ENCODE measurements at regions not wholly inside any gene's neighbourhood (a gene's known extent, or its start where the extent isn't known, plus 50 kb on each side); places are given as distances from the start of the nearest gene placed in this dataset.
"Not testable (repeated sequence)": the region's sequence is repeated elsewhere in the genome, so short reads cannot be mapped to it uniquely, and the experiment has no call there.

DNA sequence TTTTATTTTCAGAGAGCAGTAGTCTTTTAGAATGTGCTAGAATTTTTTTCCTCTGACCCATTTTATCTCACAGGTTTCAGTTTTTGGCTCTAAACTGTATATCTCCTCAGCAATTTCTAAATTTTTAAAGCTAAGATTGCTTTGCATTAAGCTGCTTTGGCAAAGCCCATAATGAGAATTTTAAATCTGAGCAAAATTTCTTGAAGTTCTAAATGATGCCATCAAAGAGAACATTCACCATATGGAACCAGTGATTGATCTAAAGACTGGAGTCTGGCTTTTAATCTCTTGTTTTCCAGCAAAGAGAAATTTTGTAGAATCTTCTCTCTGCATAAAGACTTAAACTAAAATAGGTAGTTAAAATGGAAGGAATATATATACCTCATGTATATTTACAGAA, 313.6 kb downstream of the TBC1D32 start:
- no peak for DNase-seq (ENCODE audit: low spot score)

DNA sequence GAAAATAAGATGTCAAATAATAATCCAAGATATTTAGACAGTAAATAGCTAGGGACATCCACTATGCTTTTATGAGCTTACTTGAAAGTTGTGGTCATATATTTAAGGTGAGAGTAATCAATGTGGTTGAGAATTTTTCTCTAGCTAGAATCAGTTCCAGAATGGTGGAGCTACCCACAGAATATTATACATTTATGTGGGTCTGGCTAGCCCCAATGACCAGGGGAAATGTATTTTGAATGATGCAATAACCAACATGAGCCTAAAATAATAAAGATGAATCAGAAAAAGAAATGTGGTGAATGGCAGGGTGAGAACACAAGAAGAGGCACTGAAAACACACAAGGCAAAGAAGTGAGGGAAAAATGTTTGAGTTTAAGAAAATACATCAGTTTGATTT, 325.7 kb downstream of the TBC1D32 start:
- DNase-seq (ENCODE audit: low spot score): no peak

DNA sequence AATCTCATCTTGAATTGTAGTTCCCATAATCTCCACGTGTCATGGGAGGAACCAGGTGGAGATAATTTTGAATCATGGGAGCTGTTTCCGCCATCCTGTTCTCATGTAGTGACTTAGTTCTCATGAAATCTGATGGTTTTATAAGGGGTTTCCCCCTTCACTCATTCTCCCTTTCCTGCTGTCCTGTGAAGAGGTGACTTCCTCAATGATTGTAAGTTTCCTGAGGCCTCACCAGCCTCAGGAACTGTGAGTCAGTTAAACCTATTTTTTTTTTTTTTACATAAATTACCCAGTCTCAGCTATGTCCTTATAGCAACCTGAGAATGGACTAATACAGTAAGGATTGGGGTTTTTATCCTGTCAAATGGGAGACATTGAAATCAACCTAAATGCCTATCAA, 328.3 kb downstream of the TBC1D32 start:
- DNase-seq (ENCODE audit: low spot score): no peak

DNA sequence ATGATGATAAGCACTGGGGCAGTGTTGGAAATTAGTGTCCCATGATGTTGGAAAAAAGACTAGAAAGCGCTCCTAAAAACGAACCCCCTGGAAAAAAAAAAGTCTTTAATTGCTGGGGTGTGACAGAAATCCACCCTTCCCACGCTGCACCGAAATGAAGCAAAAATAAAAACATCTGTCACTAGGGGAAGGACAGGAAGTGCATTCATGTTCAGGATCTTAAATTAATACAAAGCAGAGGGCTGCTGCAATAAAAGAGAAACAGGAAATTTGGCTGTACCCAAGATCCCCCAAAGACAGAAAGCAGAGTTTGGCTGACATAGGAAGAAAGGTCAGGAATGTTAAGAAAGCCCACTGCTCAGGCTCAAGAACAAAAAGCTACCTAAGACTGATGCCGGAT, 333.9 kb downstream of the TBC1D32 start:
- no peak for DNase-seq (ENCODE audit: low spot score)

DNA sequence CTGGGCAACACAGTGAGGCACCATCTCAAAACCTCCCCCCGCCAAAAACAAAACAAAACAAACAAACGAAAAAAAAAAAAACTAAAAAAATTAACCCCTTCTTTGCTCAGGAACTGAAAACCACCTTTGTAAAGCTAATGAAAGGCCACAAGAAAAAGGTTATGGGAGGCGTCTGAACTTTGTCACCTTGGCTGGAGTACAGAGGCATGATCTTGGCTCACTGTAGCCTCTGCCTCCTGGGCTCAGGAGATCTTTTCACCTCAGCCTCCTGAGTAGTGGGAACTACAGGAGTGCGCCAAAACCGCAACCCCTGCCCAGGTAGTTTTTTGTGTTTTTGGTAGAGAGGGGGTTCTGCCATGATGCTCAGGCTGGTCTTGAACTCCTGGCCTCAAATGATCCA, 337.9 kb downstream of the TBC1D32 start:
- DNase-seq (ENCODE audit: low spot score): no peak

DNA sequence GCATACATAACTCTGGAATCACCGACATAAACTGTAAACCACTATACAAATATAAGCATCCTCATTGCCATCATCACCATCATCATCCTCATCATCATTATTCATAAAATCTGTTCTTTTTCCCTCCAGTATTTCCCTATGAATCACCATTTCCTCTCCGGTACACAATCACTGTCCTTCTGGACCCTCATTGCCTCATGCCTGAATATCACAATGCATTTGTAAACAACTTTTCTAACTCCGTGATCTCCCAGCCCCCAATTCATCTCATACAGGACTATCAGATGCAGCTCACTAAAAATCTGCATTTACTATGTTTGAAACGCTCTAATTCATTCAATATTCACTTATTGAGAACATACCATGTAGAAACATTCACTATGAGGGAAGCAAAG, 339.7 kb downstream of the TBC1D32 start:
- DNase-seq (ENCODE audit: low spot score): no peak

DNA sequence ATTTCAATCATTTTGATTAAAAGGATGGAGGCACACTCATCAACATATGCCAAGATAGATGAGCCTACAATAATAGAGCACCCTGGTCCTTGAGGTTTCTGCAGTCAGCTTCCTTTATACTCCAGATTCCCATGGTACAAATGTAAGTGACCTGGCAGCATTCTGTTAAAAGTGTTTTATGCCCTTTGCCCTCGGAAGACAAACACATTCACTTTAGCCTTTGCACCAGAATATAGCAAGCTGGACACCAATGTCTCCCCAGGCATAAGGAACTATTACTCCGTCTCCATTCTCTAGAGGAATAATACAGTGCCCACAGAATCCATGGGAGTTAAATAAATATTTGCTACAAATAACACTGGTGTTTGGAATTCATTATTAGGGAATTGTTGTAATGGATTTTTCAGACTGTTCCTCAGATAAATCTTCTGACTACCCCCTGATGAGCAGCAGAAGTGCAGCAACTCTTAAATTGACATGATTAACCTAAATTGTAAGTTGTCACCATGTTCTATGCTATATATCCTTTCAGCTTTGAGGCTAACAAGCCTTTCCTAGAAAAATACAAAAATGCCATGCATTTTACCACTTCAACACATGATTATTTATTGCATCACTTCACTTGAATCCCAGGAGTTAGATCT, 340.2 kb downstream of the TBC1D32 start:
- DNase-seq (ENCODE audit: low spot score): no peak

DNA sequence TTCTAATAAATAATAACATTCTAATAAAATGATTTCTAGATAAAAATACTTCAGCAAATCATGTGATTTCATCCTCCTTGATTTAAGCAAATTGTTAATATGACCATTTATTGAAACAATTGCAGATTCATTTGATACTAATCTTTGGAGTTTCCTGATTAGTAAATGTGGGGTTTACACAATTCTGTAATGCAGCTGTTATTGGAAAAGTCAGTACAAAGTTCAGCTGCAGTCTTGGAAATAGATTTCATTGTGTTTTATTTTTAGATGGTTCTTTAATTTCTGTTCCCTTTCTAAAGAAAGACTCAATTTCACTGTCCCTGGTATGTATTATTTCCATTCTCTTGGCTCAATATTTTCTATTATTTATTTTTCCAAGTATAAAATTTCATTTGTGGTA, 342.0 kb downstream of the TBC1D32 start:
- no peak for DNase-seq (ENCODE audit: low spot score)

DNA sequence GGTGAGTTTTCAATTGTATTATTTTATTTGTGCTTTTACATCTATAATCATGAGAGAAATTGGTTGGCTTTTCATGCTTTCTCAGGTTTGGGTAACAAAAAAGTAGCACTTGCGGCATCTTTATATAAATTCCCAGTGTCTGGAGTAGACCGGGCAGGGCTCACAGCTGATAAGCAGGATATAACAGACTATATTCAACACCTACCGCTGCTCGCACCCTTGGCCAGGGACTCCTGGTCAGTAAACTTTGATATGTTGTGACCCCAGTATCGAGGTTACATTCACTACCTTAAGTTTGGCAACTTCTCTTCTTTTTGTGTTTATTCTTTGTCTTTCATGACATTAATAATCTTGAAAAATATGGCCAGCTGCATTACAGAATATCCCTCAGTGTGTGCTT, 343.4 kb downstream of the TBC1D32 start:
- no peak for DNase-seq (ENCODE audit: low spot score)

DNA sequence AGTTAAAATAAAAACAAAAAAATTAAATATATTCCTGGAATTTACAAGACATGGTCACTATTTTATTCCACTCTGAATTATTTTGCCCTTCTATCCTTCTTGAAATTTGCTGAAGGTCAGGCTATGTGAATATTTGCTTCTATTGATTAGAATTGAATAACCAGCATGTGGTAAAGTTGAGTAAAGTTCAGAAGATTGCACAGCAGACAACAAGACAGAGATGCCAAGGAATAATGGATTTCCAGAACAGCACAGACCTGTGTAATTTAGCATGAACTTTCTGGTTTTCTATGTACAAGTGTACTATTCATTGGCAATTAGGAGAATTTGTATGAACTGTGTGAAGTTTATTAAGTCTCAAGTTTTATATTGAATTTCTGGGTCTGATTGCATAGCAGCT, 352.4 kb downstream of the TBC1D32 start:
- no peak for DNase-seq (ENCODE audit: low spot score)

DNA sequence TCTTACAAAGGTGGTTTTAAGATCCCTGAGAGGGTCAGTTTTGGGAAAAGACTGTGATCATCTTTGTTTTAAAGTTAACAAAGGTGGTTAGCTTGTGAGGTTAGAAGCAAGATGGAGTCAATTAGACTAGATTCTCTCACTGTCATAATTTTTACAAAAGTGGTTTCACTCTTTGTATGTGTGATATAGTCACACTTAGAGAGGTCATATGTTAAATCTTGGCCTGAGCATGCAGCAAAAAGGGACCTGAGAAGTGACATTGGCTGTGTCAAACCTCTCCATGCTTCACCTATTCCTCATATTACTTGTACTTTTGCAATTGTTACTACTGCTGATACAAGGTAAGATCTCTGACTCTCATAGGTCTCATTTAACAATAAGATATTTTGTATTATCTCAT, 368.0 kb downstream of the TBC1D32 start:
- no peak for DNase-seq (ENCODE audit: low spot score)

DNA sequence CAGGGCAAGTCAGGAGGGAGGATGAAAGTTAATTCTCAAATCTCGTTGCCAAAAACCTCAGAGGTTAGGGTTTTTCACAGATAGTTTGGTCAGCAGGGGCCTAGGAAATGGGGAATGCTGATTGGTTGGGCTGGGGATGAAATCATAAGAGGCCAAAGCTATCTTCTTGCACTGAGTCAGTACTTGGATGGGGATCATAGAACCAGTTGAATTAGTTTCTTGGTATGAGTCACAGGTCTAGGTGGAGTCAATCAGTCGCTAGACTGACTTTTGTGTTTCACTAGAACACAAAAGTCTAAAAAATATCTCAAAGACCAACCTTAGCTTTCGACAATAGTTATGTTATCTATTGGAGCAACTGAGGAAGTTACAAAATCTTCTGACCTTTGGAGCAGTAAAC, 368.5 kb downstream of the TBC1D32 start:
- no peak for DNase-seq (ENCODE audit: low spot score)

DNA sequence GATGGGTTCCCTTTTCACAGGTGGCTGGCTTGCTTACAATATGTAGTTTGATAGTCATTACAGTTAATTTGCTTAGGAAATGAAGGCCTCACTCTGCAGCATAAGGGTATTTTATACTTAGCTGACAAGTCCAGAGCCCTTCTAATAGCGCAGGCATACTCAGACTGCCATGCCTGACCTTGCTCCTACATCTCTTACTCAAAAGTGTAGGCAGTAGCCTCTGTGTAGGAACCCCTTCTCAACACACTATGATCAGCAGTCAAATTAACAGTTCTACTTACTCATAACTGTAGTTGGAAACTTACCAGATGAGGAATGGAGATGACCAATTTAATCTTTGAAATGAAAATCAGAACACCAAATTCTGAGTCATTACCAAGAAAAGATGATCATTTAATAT, 373.5 kb downstream of the TBC1D32 start:
- no peak for DNase-seq (ENCODE audit: low spot score)

DNA sequence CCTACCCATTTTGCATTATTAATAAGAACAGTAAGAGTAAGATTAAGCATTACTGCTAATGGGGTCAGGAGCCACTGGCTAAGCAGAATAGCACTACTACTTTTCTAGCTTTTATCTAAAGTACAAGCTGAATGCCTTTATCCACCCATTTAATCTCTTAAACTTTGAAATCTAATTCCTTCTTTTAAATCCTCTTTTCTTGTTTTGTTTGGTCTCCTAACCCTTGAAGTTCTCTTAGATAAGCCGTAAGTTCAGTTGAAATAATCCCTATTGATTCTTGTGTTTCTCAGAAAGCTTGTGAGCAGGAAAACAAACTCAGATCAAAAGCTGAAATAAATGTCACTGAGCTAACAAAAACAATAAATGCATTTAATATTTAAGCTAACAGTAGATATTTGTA, 380.2 kb downstream of the TBC1D32 start:
- DNase-seq (ENCODE audit: low spot score): no peak

DNA sequence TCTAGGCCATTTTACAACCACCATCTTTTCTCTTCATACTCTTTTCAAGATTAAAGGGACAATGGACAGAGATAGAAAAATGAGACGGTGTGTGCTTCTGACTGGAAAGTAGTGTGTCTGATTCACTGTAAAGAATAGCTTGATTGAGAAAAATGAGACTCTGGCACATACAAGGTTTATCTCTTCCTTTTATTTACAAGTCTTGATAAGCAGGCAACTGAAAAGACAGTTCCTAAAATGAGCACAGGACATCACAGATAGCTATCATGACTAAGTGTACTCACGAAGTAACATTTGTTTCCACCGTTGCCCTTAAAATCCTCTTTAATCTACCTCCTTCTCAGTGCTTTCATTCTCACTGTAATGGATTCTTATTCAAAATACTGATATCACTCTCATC, 383.0 kb downstream of the TBC1D32 start:
- DNase-seq (ENCODE audit: low spot score): no peak

DNA sequence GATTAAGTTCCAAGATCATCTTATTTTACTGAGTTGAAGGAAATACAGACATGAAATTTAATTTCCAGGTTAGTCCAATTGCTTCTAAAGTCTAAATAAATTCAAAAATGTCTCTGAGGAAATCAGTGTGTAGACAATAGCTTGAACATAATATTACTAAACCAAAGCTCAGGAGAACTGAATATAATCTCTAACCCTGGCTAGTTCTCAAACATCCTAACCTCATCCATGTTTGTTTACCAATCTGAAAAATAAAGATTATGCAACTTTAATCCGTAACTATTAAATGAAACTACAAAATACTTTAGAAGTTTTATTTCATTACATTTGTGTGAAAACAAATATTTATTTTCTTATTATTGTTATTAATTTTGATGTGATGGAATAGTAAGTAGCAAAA, 387.2 kb downstream of the TBC1D32 start:
- no peak for DNase-seq (ENCODE audit: low spot score)

DNA sequence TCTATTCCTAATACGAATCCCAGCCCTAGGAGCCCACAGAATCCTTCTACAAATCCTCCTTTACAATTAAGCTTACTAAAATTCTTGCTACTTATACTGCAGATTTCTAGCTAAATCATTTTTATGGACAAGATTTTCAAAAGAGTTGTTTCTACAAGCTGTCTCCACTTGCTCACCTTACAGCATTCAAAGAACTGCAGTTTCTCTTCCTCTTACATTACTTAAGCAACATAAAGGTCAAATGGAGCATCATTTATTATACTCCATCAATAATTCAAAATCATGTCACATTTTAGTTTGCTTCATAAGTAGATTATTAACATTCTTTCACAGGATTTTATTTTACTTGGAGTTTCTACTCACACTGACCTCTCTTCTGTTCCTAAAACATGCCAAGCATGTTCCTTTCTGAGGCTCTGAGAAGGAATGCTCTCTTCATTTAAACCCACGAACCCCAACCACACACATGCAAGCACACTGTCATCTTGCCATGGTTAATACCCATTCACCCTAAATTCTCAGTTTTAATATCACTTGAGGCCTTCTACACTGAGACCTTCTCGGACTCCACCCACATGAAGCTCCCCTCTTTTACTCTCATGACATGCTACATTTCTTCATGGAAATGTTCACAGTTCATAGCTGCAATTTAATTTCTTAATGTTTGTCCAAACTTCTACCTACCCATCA, 388.2 kb downstream of the TBC1D32 start:
- no peak for DNase-seq (ENCODE audit: low spot score)

DNA sequence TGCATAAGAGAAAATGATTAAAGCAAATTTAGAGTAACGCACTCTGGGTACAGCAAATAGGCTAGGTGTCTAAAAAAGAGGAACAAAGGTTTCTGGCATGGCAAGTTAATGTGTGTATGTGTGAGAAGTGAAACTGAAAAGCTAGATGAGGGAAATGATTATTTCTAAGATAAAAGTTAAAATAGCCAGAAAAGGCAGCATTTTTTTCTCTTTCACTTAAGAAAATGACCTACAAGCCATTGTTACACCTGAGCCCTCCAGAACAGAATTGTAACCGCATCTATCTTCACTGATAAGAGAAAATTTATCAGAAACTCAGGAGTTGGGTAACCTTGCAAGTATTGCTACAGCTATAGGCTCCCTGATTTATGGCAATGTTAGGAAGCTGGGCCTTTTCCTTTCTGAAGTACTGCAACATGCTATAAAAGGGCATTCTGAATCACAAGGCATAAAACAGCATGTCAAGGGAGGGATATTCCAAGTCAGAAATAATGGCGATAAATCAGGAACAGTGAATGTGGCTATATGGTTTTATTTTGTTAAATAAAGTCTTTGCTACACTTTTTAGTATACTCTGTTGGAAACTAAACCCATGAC, 395.3 kb downstream of the TBC1D32 start:
- no peak for DNase-seq (ENCODE audit: low spot score)

DNA sequence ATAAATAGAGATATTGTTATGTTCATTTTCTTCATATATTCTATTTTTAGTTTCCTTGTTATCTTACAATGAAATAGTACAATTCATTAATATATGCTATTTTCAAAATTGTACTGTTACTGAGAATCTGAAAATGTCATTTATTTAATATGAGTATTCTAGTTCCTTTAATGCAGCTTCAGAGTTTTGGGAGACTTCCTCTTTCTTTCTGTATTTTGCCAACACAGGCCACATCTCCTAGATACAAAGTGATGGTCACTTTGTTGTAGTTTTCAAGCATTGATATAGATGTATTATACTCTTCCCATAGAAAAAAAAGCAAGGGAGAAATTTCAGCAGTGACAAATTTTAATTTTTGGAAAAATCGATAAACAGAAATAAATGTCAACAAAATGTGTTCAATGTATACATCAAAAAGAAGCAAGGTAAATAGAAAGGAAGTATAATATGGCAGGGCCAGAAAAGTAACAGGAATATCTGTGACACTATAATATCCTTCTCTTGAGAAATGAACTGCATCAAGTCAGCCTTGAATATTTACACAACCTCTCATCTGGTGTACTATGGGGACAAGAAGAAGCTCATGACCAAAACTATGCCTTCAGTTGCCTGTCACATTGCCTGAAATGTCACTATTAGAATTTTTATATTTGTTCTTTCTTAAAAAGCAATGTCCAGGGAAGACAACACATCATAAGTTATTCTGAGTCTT, 396.0 kb downstream of the TBC1D32 start:
- no peak for DNase-seq (ENCODE audit: low spot score)

DNA sequence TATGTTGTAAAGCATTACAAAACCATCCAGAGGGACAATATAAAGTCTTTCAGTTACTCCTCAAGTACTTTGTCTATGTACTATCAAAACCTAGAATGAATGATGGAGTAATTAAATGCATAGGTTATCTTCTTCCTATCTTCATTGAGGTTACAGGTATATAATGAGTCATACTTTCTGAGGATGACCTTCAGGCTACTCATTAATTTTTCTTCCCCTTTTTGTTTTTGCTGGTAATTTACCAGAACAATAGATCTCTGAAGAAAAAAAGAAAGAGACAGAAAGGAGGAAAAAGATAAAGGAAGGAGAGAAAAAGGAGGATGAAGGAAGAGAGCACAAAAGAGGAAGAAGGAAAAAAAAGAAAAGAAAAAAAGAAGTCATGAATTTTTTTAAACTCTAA, 398.4 kb downstream of the TBC1D32 start:
- no peak for DNase-seq (ENCODE audit: low spot score)

DNA sequence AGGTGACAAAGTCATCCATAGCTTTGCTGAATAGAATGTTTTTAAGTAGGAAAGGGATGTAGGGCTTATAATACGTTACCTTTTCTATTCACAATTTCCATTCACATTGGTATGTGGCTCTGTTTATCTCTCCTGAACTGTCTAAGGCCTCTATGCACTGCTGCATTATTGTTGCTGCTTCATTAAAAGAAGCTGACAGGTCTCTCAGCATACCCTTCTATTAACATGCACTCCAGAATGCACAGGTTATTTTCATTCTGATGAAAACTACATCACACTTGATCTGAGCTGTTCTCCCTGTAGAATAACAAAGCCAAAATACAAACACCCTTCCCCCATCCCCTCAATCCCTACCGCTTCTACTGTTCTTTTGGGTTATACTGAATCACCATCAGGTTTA, 399.3 kb downstream of the TBC1D32 start:
- no peak for DNase-seq (ENCODE audit: low spot score)

DNA sequence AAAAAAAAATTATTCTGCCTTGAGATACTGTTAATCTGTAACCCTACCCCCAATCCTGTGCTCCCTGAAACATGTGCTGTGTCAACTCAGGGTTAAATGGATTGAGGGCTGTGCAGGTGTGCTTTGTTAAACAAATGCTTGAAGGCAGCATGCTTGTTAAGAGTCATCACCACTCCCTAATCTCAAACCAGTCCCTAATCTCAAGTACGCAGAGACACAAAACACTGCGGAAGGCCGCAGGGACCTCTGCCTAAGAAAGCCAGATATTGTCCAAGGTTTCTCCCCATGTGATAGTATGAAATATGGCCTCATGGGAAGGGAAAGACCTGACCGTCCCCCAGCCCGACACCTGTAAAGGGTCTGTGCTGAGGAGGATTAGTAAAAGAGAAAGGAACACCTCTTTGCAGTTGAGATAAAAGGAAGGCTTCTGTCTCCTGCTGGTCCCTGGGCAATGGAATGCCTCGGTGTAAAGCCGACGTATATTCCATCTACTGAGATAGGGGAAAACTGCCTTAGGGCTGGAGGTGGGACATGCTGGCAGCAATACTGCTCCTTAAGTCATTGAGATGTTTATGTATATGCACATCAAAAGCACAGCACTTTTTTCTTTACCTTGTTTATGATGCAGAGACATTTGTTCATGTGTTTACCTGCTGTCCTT, 402.6 kb downstream of the TBC1D32 start:
- not testable (repeated sequence) for DNase-seq (ENCODE audit: low spot score)

DNA sequence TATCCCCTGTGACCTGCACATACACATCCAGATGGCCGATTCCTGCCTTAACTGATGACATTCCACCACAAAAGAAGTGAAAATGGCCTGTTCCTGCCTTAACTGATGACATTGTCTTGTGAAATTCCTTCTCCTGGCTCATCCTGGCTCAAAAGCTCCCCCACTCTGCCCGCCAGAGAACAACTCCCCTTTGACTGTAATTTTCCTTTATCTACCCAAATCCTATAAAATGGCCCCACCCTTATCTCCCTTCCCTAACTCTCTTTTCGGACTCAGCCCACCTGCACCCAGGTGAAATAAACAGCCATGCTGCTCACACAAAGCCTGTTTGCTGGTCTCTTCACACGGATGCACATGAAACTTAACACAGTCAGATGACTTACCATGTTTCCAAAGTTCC, 403.8 kb downstream of the TBC1D32 start:
- not testable (repeated sequence) for DNase-seq (ENCODE audit: low spot score)

Data from SW480 (cell line).